ENCODE measurements at regions not wholly inside any gene's neighbourhood (a gene's known extent, or its start where the extent isn't known, plus 50 kb on each side); places are given as distances from the start of the nearest gene placed in this dataset.

DNA sequence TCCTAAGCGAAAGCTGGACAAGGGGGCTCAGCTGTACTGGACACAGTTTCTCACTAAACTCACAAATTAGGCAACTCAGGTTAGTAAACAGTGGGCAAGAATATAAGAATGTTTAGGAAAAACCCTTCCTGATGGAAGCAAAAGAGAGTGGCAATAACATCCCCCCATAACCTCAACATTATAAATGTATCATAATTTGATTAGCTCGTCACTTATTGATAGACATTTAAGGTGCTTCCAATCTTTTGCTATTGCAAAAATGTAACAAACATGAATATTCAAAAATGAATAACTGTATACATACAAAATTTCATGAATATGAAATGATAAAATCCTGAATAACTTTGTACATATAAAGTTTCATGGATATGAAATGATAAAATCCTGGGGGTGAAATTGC lies 415.7 kb downstream of the EPM2A start:
- TF ChIP-seq, protein P1, sequence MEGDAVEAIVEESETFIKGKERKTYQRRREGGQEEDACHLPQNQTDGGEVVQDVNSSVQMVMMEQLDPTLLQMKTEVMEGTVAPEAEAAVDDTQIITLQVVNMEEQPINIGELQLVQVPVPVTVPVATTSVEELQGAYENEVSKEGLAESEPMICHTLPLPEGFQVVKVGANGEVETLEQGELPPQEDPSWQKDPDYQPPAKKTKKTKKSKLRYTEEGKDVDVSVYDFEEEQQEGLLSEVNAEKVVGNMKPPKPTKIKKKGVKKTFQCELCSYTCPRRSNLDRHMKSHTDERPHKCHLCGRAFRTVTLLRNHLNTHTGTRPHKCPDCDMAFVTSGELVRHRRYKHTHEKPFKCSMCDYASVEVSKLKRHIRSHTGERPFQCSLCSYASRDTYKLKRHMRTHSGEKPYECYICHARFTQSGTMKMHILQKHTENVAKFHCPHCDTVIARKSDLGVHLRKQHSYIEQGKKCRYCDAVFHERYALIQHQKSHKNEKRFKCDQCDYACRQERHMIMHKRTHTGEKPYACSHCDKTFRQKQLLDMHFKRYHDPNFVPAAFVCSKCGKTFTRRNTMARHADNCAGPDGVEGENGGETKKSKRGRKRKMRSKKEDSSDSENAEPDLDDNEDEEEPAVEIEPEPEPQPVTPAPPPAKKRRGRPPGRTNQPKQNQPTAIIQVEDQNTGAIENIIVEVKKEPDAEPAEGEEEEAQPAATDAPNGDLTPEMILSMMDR (IDR thresholded peaks at IDR 0.05), result no peak
- TF ChIP-seq POLR2AphosphoS5 (IDR thresholded peaks at IDR 0.05) (no peak), POLR2A (IDR thresholded peaks at IDR 0.05) (no peak), EP300 (IDR thresholded peaks at IDR 0.05) (no peak)

All from gastroesophageal sphincter (tissue), 3 donors.